Panc1 (cell line): ENCODE measurements at regions not wholly inside any gene's neighbourhood (a gene's known extent, or its start where the extent isn't known, plus 50 kb on each side); places are given as distances from the start of the nearest gene placed in this dataset.

Experiments used
- ATAC-seq: fragments of 200-7000 bp; cut with Tn5 transposase; 2 replicates; pipeline ENCODE4 v1.9.1; 2020; ENCODE audit warnings: mild to moderate bottlenecking, moderate library complexity
- BruUV-seq: library from RNA; stranded (reverse); fragments of 400-500 nt; replicated peaks from 2 replicates; lab custom pipeline; 2021; lab: Mats Ljungman, UMichigan
- CTCF ChIA-PET: fragments of 300-600 bp; sonication (Branson Sonifier 250); formaldehyde crosslinking; loops from one replicate; lab custom pipeline; 2022; ENCODE audit warnings: antibody characterized with exemption; lab: Charles Lee
- POLR2A ChIA-PET: fragments of 300-600 bp; sonication (Branson Sonifier 250); formaldehyde crosslinking; loops from one replicate; lab custom pipeline; 2022; ENCODE audit warnings: antibody characterized with exemption; lab: Charles Lee
- DNase-seq: peaks from one replicate; pipeline ENCODE4 v3.0.0-alpha.2; 2010; ENCODE audit warnings: low read depth, low spot score
- H3K27ac ChIP-seq: 2 replicates; pipeline ENCODE4 v1.5.1; 2011; ENCODE audit warnings: mild to moderate bottlenecking, low read length, inconsistent platforms
- H3K27me3 ChIP-seq: fragments of 200-500 bp; sonication (Bioruptor generic); 2 replicates; pipeline ENCODE4 v1.6.0; 2014; ENCODE audit warnings: low read length, inconsistent platforms; ENCODE audit not compliant: control insufficient read depth, insufficient read depth
- H3K36me3 ChIP-seq: fragments of 200-500 bp; sonication (Bioruptor generic); 2 replicates; pipeline ENCODE4 v1.5.1; 2014; ENCODE audit warnings: inconsistent platforms, mild to moderate bottlenecking, low read length, moderate library complexity; ENCODE audit not compliant: control insufficient read depth, insufficient read depth
- H3K4me1 ChIP-seq: 2 replicates; pipeline ENCODE4 v1.5.1; 2011; ENCODE audit warnings: inconsistent platforms, mild to moderate bottlenecking, low read length, moderate library complexity; ENCODE audit not compliant: control insufficient read depth, insufficient read depth
- H3K4me3 ChIP-seq, 2 experiments: 2 replicates each; pipeline ENCODE4 v1.5.1; 2011 to 2012; ENCODE audit warnings: low read depth in 2 of 2, low read length in 2 of 2, mild to moderate bottlenecking in 2 of 2, inconsistent platforms in 1 of 2, moderate library complexity in 1 of 2
- H3K9me3 ChIP-seq: fragments of 200-500 bp; sonication (Bioruptor generic); 2 replicates; pipeline ENCODE4 v1.5.1; 2014; ENCODE audit warnings: low read depth, mild to moderate bottlenecking, inconsistent platforms, low read length, moderate library complexity; ENCODE audit not compliant: control insufficient read depth, insufficient read depth
- CTCF ChIP-seq: fragments of 450-650 bp; IDR thresholded peaks from 2 replicates; pipeline ENCODE4 v1.5.1; 2017; ENCODE audit warnings: mild to moderate bottlenecking
- POLR2AphosphoS5 ChIP-seq: IDR thresholded peaks from 2 replicates; pipeline ENCODE4 v1.6.1; 2012; ENCODE audit warnings: mild to moderate bottlenecking, low read depth, low read length, moderate library complexity
- REST ChIP-seq, 2 experiments: IDR thresholded peaks; 2 replicates each; pipeline ENCODE4 v1.6.1; 2011 to 2012; ENCODE audit warnings: low read depth in 2 of 2, control low read depth in 1 of 2, low read length in 1 of 2, mild to moderate bottlenecking in 1 of 2, moderate library complexity in 1 of 2; ENCODE audit not compliant: insufficient read depth in 1 of 2
- SIN3A ChIP-seq: IDR thresholded peaks from 2 replicates; pipeline ENCODE4 v1.6.1; 2012; ENCODE audit warnings: low read depth, mild to moderate bottlenecking, low read length, moderate library complexity, borderline replicate concordance; ENCODE audit not compliant: insufficient read depth
- TCF7L2 ChIP-seq: IDR thresholded peaks from 2 replicates; pipeline ENCODE4 v1.6.1; 2011; ENCODE audit warnings: mild to moderate bottlenecking, low read depth, low read length, inconsistent platforms
- in situ Hi-C: cut with HindIII; loops from 2 replicates; pipeline ENCODE4 v1.10.0; 2016; ENCODE audit warnings: low sequenced_read_pairs, low pct_unique_long_range_greater_than_20kb
- intact Hi-C: fragments of 100-400 bp; cut with micrococcal nuclease; formaldehyde crosslinking; loops from one replicate; pipeline ENCODE4 v1.10.0; 2022; ENCODE audit not compliant: unreplicated experiment

GRCh38 chr2:181828122-181828705 lies 63.3 kb upstream of the ITPRID2 start:
- in situ Hi-C loops = no loop called here
- BruUV-seq = no TSS peak
- CTCF ChIA-PET = no interaction called here

DNA sequence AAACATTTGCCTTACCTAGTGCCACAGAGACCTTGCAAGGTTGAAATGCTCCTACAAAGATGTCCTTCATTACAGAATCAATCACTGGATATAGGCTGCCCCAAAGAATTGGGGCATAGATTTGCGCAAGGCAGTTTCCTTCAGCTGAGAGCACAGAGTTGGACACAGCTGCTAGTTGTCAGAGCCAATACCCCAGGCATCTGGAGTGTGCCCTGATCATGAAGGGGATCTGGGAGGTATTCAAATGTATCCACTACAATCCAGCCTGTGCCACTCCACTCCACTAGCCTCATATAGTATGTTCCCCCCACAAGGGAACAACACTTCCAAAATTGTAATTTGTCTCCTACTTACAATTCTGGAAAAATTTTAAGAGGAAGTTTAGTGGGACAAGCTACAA lies 62.3 kb upstream of the ITPRID2 start:
- in situ Hi-C loops (no loop called here), intact Hi-C loops (no loop called here)
- DNase-seq (no peak), ATAC-seq (no peak)
- Histone ChIP-seq H3K9me3 (no peaks in the 10 kb centered on the region), H3K36me3 (no peaks in the 10 kb centered on the region), H3K4me3 (no peak overlapping the region), H3K4me1 (no peaks in the 10 kb centered on the region), H3K27me3 (no peaks in the 10 kb centered on the region), H3K27ac (no peak overlapping the region)
- CTCF ChIA-PET = no interaction called here
- TF ChIP-seq POLR2AphosphoS5 (no peak), CTCF (no peak), REST (IDR thresholded peaks at IDR 0.05; ENCODE audit: insufficient read depth in 1 of 2, low read depth in 2 of 2, low read length in 1 of 2) (no peak), SIN3A (no peak), TCF7L2 (no peak)
- no TSS peak for BruUV-seq
- POLR2A ChIA-PET = no interaction called here

More at GRCh38 chr2:181828122-181828705, 63.3 kb upstream of the ITPRID2 start:
- ATAC-seq (0 out of 2 replicates have a peak, but pooled peaks have one; percentile 34), DNase-seq (no peak)
- Histone ChIP-seq H3K4me3 (no peak overlapping the region), H3K36me3 (no peaks in the 10 kb centered on the region), H3K27me3 (no peaks in the 10 kb centered on the region), H3K27ac (no peak overlapping the region), H3K9me3 (no peaks in the 10 kb centered on the region), H3K4me1 (no peaks in the 10 kb centered on the region)
- POLR2A ChIA-PET = no interaction called here
- intact Hi-C loops = no loop called here
- TF ChIP-seq CTCF (no peak), TCF7L2 (no peak)
